ENCODE measurements at regions not wholly inside any gene's neighbourhood (a gene's known extent, or its start where the extent isn't known, plus 50 kb on each side); places are given as distances from the start of the nearest gene placed in this dataset.

DNA sequence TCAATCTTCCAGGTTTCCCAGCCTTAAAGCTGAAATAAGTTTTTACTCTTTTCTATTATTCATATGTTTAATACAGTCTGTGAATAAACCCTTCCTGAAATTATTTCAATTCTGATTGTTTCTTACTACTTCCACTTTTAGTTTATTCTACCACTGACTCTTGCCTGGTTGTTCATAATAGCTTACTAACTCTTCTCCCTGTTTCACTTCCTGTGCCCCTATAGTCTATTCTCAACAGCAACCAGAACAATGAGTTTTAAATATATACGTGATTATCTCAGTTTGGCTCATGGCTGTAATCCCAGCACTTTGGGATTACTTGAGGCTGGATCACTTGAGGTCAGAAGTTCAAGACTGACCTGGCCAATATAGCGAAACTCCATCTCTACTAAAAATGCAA is 408.0 kb upstream of the SPOCK3 start:
- TF ChIP-seq, protein P1, sequence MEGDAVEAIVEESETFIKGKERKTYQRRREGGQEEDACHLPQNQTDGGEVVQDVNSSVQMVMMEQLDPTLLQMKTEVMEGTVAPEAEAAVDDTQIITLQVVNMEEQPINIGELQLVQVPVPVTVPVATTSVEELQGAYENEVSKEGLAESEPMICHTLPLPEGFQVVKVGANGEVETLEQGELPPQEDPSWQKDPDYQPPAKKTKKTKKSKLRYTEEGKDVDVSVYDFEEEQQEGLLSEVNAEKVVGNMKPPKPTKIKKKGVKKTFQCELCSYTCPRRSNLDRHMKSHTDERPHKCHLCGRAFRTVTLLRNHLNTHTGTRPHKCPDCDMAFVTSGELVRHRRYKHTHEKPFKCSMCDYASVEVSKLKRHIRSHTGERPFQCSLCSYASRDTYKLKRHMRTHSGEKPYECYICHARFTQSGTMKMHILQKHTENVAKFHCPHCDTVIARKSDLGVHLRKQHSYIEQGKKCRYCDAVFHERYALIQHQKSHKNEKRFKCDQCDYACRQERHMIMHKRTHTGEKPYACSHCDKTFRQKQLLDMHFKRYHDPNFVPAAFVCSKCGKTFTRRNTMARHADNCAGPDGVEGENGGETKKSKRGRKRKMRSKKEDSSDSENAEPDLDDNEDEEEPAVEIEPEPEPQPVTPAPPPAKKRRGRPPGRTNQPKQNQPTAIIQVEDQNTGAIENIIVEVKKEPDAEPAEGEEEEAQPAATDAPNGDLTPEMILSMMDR (IDR thresholded peaks at IDR 0.05; ENCODE audit: extremely low read depth, low read depth, low read length): no peak
- Histone ChIP-seq H3K4me2 (ENCODE audit: insufficient read depth, low read length) (no peak overlapping the region), H3K27me3 (ENCODE audit: insufficient read depth, low read length) (no peaks in the 10 kb centered on the region), H4K20me1 (ENCODE audit: insufficient read depth, low read length) (no peaks in the 10 kb centered on the region), H3K9me3 (ENCODE audit: low read depth, low read length) (no peaks in the 10 kb centered on the region), H3K79me2 (ENCODE audit: insufficient read depth, low read length) (no peaks in the 10 kb centered on the region), H2AFZ (ENCODE audit: low read length) (no peak overlapping the region), H3K27ac (ENCODE audit: low read depth, low read length) (no peak overlapping the region), H3K4me3 (ENCODE audit: insufficient read depth, low read length) (no peak overlapping the region), H3K36me3 (ENCODE audit: insufficient read depth, low read length) (no peaks in the 10 kb centered on the region), H3K4me1 (ENCODE audit: insufficient read depth, low read length) (no peaks in the 10 kb centered on the region)
- DNase-seq (ENCODE audit: insufficient read length, low spot score, missing footprints): no peak

DNA sequence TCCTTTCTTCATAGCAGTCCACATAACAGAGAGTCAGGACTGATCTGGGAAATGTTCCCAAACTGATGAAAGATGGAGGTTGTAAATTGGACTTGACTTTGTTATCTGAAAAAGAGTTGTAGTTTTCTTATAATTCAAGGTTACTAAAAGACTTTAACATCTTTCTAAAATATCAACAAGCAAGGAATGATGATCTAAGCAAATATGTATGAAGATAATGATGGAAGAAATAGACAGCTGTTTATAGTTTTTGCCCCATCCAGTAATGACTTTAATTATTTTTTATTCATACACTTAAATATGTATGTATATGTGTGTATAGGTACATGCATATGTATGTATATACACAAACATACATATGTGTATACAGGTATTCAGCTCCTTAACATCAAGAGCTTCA is 411.1 kb upstream of the SPOCK3 start:
- TF ChIP-seq, protein P1 (IDR thresholded peaks at IDR 0.05; ENCODE audit: extremely low read depth, low read depth, low read length): no peak
- H3K27ac ChIP-seq (ENCODE audit: low read depth, low read length): no peak overlapping the region
- no peaks in the 10 kb centered on the region for H3K9me3 ChIP-seq (ENCODE audit: low read depth, low read length)
- H2AFZ ChIP-seq (ENCODE audit: low read length): no peak overlapping the region
- no peak overlapping the region for H3K4me3 ChIP-seq (ENCODE audit: insufficient read depth, low read length)
- H3K36me3 ChIP-seq (ENCODE audit: insufficient read depth, low read length): no peaks in the 10 kb centered on the region
- H3K4me2 ChIP-seq (ENCODE audit: insufficient read depth, low read length): no peak overlapping the region
- no peaks in the 10 kb centered on the region for H3K27me3 ChIP-seq (ENCODE audit: insufficient read depth, low read length)
- H3K79me2 ChIP-seq (ENCODE audit: insufficient read depth, low read length): no peaks in the 10 kb centered on the region
- H4K20me1 ChIP-seq (ENCODE audit: insufficient read depth, low read length): no peaks in the 10 kb centered on the region
- no peak for DNase-seq (ENCODE audit: insufficient read length, low spot score, missing footprints)
- H3K4me1 ChIP-seq (ENCODE audit: insufficient read depth, low read length): no peaks in the 10 kb centered on the region

DNA sequence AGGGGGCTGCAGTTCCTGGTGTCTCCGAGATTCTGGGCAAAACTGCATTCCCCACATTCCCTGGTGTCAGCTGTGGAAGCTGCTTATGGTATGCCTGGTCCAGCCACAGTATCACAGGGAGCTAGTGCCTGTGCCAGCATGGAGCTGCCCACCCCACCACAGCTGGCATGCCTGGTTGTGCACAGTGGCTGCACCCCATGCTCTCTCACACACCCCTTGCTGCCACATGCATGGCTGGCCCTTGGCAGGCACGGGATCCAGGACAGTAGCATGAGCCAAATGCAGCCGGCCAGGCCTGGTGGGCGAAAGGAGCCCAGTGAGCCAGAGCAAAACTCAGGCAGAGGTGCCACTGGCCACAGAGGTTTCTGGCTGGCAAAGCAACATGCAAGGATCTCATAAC is 418.0 kb upstream of the SPOCK3 start:
- no peak for DNase-seq (ENCODE audit: insufficient read length, low spot score, missing footprints)
- Histone ChIP-seq H3K9me3 (ENCODE audit: low read depth, low read length) (no peaks in the 10 kb centered on the region), H3K79me2 (ENCODE audit: insufficient read depth, low read length) (no peaks in the 10 kb centered on the region), H3K27ac (ENCODE audit: low read depth, low read length) (no peak overlapping the region), H3K27me3 (ENCODE audit: insufficient read depth, low read length) (no peaks in the 10 kb centered on the region), H4K20me1 (ENCODE audit: insufficient read depth, low read length) (no peaks in the 10 kb centered on the region), H3K4me2 (ENCODE audit: insufficient read depth, low read length) (no peak overlapping the region), H3K36me3 (ENCODE audit: insufficient read depth, low read length) (no peaks in the 10 kb centered on the region), H3K4me3 (ENCODE audit: insufficient read depth, low read length) (no peak overlapping the region), H3K4me1 (ENCODE audit: insufficient read depth, low read length) (no peaks in the 10 kb centered on the region), H2AFZ (ENCODE audit: low read length) (no peak overlapping the region)
- TF ChIP-seq, protein P1 (IDR thresholded peaks at IDR 0.05; ENCODE audit: extremely low read depth, low read depth, low read length): no peak

DNA sequence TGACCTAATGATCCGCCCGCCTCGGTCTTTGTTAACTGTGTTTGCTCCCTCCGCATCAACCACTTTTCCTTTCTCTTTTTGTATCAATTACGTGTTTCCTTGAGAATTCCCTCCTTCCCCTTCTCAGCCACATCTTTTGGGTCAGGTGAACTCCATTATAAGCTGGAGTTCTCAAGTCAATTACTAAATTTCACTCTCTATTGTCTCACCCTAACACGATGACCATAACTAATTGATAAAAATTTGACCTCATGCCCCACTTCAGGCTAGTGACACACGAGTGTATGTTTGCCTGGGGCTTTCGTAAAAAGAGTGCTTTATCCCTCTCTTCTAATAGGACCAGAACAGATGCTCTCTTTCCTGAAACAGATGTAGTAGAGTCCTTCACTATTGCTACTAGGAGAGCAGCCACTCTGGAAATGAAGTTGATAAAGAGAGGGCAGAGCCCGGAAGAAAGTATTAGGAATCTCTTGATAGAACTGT is 403.6 kb upstream of the ANXA10 start:
- H2AFZ ChIP-seq (ENCODE audit: low read length): no peak overlapping the region
- H3K4me1 ChIP-seq (ENCODE audit: insufficient read depth, low read length): no peaks in the 10 kb centered on the region
- no peak overlapping the region for H3K4me2 ChIP-seq (ENCODE audit: insufficient read depth, low read length)
- no peaks in the 10 kb centered on the region for H3K27me3 ChIP-seq (ENCODE audit: insufficient read depth, low read length)
- no peaks in the 10 kb centered on the region for H3K79me2 ChIP-seq (ENCODE audit: insufficient read depth, low read length)
- H3K9me3 ChIP-seq (ENCODE audit: low read depth, low read length): no peaks in the 10 kb centered on the region
- no peaks in the 10 kb centered on the region for H4K20me1 ChIP-seq (ENCODE audit: insufficient read depth, low read length)
- no peak overlapping the region for H3K27ac ChIP-seq (ENCODE audit: low read depth, low read length)
- DNase-seq (ENCODE audit: insufficient read length, low spot score, missing footprints): no peak
- TF ChIP-seq, protein P1 (IDR thresholded peaks at IDR 0.05; ENCODE audit: extremely low read depth, low read depth, low read length): no peak
- no peaks in the 10 kb centered on the region for H3K36me3 ChIP-seq (ENCODE audit: insufficient read depth, low read length)
- H3K4me3 ChIP-seq (ENCODE audit: insufficient read depth, low read length): no peak overlapping the region
